MCF 10A (cell line): ENCODE measurements at regions not wholly inside any gene's neighbourhood (a gene's known extent, or its start where the extent isn't known, plus 50 kb on each side); places are given as distances from the start of the nearest gene placed in this dataset.

Experiments
- BruUV-seq: library from RNA; stranded (reverse); fragments of 400-500 nt; replicated peaks from 2 replicates; lab custom pipeline; 2021; lab: Mats Ljungman, UMichigan
- CTCF ChIA-PET: fragments of 300-600 bp; sonication (Branson Sonifier 250); formaldehyde crosslinking; extraction: SDS; loops from one replicate; lab custom pipeline; 2021; ENCODE audit warnings: antibody characterized with exemption, inconsistent platforms; lab: Yijun Ruan, JAX
- POLR2A ChIA-PET: fragments of 300-600, 350-650 bp; sonication (Branson Sonifier 250); formaldehyde crosslinking; extraction: SDS; loops from one replicate; lab custom pipeline; 2020; ENCODE audit warnings: antibody characterized with exemption, inconsistent platforms; lab: Yijun Ruan, JAX
- DNase-seq: peaks from one replicate; pipeline ENCODE4 v3.0.0-alpha.2; 2018; ENCODE audit not compliant: unreplicated experiment
- H3K27ac Mint-ChIP-seq: one replicate; pipeline ENCODE4 v1.8.0; 2022; ENCODE audit warnings: mild to moderate bottlenecking, low read depth, mixed read lengths; ENCODE audit not compliant: unreplicated experiment
- H3K27me3 Mint-ChIP-seq: one replicate; pipeline ENCODE4 v1.8.0; 2022; ENCODE audit warnings: mixed read lengths; ENCODE audit not compliant: insufficient read depth, unreplicated experiment
- H3K36me3 Mint-ChIP-seq: one replicate; pipeline ENCODE4 v1.8.0; 2022; ENCODE audit warnings: mild to moderate bottlenecking, moderate library complexity, mixed read lengths; ENCODE audit not compliant: insufficient read depth, unreplicated experiment
- H3K4me1 Mint-ChIP-seq: one replicate; pipeline ENCODE4 v1.8.0; 2022; ENCODE audit warnings: mixed read lengths; ENCODE audit not compliant: insufficient read depth, unreplicated experiment
- H3K4me3 Mint-ChIP-seq: one replicate; pipeline ENCODE4 v1.8.0; 2022; ENCODE audit warnings: mild to moderate bottlenecking, moderate library complexity, mixed read lengths; ENCODE audit not compliant: unreplicated experiment
- H3K9me3 Mint-ChIP-seq: one replicate; pipeline ENCODE4 v1.8.0; 2022; ENCODE audit warnings: mixed read lengths; ENCODE audit not compliant: unreplicated experiment
- intact Hi-C: fragments of 100-400 bp; cut with micrococcal nuclease; formaldehyde crosslinking; loops from 2 replicates; pipeline ENCODE4 v1.14.1; 2022
- TF ChIP-seq, protein P1 (sequence below): fragments of 200-600 bp; IDR thresholded peaks from one replicate; pipeline ENCODE4 v1.8.0; 2022; ENCODE audit warnings: antibody characterized with exemption, mild to moderate bottlenecking; ENCODE audit not compliant: unreplicated experiment

DNA sequence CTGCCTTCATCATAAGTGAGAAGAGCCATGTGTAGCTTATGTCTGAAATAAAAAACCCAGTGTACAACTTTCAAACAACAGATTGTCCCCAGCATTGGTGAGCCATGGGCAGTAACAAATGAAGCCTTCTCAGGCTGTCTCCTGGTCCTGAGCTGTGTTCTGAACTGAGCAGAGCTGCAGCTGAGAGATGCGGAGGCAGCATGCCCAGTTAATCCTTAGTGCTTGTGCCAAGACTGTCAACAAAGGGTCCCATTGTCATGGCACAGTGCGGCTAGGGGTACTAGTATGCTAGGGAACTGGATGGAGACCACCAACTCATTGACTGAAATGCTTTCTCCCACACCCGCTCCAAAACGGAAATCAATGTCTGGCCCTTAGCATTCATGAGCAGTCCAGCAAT is 154.3 kb downstream of the RMST start:
- Mint-ChIP-seq H3K36me3 (no peaks in the 10 kb centered on the region), H3K9me3 (no peaks in the 10 kb centered on the region), H3K4me1 (peaks cover 15% of the 10 kb centered on the region), H3K4me3 (no peak overlapping the region), H3K27ac (no peak overlapping the region), H3K27me3 (no peaks in the 10 kb centered on the region)
- DNase-seq: no peak
- ChIA-PET CTCF (interaction anchor here (0.6 to 0.7 kb wide), 2 partner anchors 64 to 285 kb away, joined by 3 to 5 read pairs; no protein-coding TSS in a partner anchor), POLR2A (no interaction called here)
- intact Hi-C loops: no loop called here
- TF ChIP-seq, protein P1, sequence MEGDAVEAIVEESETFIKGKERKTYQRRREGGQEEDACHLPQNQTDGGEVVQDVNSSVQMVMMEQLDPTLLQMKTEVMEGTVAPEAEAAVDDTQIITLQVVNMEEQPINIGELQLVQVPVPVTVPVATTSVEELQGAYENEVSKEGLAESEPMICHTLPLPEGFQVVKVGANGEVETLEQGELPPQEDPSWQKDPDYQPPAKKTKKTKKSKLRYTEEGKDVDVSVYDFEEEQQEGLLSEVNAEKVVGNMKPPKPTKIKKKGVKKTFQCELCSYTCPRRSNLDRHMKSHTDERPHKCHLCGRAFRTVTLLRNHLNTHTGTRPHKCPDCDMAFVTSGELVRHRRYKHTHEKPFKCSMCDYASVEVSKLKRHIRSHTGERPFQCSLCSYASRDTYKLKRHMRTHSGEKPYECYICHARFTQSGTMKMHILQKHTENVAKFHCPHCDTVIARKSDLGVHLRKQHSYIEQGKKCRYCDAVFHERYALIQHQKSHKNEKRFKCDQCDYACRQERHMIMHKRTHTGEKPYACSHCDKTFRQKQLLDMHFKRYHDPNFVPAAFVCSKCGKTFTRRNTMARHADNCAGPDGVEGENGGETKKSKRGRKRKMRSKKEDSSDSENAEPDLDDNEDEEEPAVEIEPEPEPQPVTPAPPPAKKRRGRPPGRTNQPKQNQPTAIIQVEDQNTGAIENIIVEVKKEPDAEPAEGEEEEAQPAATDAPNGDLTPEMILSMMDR: no peak
- no TSS peak for BruUV-seq

DNA sequence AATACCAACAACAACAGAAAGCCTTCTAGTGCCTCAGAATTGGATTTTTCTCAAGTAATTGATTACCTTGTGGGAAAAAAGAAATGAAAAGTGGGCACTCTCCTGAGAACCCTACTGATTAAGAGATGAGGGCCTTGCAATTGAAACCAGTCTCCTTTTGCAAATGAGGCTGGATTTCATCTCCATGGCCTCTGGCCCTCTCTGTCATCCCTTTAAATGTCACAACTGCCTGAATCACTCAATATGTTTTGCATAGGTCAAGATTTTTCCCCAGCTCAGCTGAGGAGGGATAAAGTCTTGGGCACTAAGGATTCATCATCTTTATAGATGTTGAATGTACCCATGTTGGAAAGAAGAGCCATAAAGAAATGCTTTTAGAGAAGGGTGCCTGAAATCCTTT is 166.4 kb downstream of the RMST start:
- TF ChIP-seq, protein P1: no peak
- H3K27ac Mint-ChIP-seq: no peak overlapping the region
- ChIA-PET POLR2A (no interaction called here), CTCF (no interaction called here)
- no peaks in the 10 kb centered on the region for H3K4me1 Mint-ChIP-seq
- no peaks in the 10 kb centered on the region for H3K27me3 Mint-ChIP-seq
- no TSS peak for BruUV-seq
- no peak overlapping the region for H3K4me3 Mint-ChIP-seq
- H3K9me3 Mint-ChIP-seq: no peaks in the 10 kb centered on the region
- intact Hi-C loops: no loop called here
- no peaks in the 10 kb centered on the region for H3K36me3 Mint-ChIP-seq
- no peak for DNase-seq

DNA sequence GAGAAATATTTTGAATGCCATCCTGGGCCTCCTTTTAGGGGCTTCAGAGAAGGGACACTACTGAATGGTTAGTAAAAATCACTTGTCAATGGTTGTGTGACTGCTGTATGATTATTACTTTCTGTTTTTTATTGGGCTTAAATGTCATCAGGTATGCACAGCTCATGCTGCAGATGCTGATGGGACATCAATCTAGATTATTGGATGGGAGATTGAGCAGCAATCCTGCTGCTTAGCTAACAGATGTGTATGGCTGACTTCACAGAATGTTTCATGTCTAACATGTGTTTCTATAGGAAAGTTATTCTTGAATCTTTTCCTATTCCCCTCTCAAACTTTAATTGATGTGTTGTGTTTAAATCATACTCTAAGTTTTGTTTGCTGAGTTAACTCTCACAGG is 166.8 kb downstream of the RMST start:
- Mint-ChIP-seq H3K36me3 (no peaks in the 10 kb centered on the region), H3K27me3 (no peaks in the 10 kb centered on the region), H3K9me3 (no peaks in the 10 kb centered on the region), H3K27ac (no peak overlapping the region), H3K4me1 (no peaks in the 10 kb centered on the region), H3K4me3 (no peak overlapping the region)
- no TSS peak for BruUV-seq
- POLR2A ChIA-PET: no interaction called here
- CTCF ChIA-PET: no interaction called here
- TF ChIP-seq, protein P1: no peak
- DNase-seq: no peak
- intact Hi-C loops: no loop called here

DNA sequence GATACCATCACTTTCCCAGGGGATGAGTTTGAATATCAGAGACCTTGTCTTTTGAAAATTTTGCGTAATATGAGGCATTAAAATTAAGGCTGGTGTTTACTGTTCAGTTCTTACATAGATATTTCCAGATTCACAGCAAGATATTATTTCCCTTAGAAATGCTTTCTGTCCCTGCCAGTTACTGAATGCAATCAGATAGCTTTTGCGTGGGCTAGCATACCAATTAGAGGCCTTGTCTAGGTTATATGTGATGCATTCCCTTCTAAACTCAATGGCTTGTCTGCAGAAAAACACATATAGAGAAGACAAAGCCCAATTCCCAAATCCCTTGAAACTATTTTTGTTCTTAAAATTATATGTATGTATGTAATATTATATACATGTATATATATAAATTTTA is 167.8 kb downstream of the RMST start:
- Mint-ChIP-seq H3K9me3 (peaks cover 3% of the 10 kb centered on the region), H3K27me3 (no peaks in the 10 kb centered on the region), H3K4me3 (no peak overlapping the region), H3K4me1 (no peaks in the 10 kb centered on the region), H3K27ac (no peak overlapping the region), H3K36me3 (no peaks in the 10 kb centered on the region)
- ChIA-PET CTCF (no interaction called here), POLR2A (no interaction called here)
- intact Hi-C loops: no loop called here
- DNase-seq: no peak
- BruUV-seq: no TSS peak
- TF ChIP-seq, protein P1: no peak
